ENCODE measurements at regions not wholly inside any gene's neighbourhood (a gene's known extent, or its start where the extent isn't known, plus 50 kb on each side); places are given as distances from the start of the nearest gene placed in this dataset.

DNA sequence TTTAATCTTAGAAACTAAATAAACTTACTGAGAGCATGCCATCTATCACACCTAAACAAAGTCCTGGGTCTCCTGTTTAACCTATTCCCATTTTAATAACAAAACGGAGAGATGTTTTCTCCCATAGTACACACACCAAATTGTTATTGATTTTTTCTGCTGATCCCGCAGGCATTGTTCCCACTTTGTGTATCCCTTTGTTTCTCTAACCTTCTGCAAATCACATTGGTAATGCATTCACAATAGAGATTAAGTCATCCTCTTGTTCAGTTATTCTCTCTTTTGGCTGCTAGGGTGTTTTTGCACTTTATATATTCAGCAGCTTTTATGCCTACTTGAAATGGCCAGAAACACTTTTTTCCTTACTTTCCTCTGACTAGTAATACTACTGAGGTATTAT lies 1071.9 kb upstream of the CDH2 start:
- Histone ChIP-seq H3K27me3 (no peaks in the 10 kb centered on the region), H3K36me3 (no peaks in the 10 kb centered on the region), H3K9ac (no peak overlapping the region), H3K4me3 (no peak overlapping the region), H3K4me1 (no peaks in the 10 kb centered on the region), H4K20me1 (no peaks in the 10 kb centered on the region), H3K4me2 (no peak overlapping the region), H3K9me3 (replicated peaks in 1 of 11) (no peaks in the 10 kb centered on the region), H3K27ac (no peak overlapping the region)
- no peak for TF ChIP-seq Cebpa-rat (IDR thresholded peaks at IDR 0.05)

DNA sequence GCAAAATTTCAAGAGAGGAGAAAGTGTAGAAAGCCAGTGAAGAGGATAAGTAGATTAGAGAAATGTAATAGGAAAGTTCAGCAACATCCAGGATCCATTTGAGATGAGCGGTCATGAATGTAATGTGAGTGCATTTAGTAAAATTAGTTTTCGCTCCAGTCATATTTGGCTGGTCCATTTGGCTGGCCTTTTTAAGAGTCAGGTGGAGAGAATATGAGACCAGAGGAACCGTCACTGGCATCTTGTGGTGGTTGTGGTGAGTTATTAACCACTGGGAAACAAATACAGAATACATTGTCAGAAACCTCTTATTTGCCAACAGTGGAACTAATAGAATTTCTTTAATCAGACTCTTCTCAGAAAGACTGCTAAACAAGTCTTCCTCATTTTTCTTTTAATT lies 1064.3 kb upstream of the CDH2 start:
- no peaks in the 10 kb centered on the region for H3K4me1 ChIP-seq
- H3K9me3 ChIP-seq (replicated peaks in 1 of 11): no peaks in the 10 kb centered on the region
- no peaks in the 10 kb centered on the region for H3K36me3 ChIP-seq
- no peak overlapping the region for H3K27ac ChIP-seq
- H3K27me3 ChIP-seq: no peaks in the 10 kb centered on the region
- no peak for TF ChIP-seq Cebpa-rat (IDR thresholded peaks at IDR 0.05)
- H3K4me2 ChIP-seq: no peak overlapping the region
- H3K4me3 ChIP-seq: no peak overlapping the region
- H4K20me1 ChIP-seq: no peaks in the 10 kb centered on the region
- H3K9ac ChIP-seq: no peak overlapping the region

DNA sequence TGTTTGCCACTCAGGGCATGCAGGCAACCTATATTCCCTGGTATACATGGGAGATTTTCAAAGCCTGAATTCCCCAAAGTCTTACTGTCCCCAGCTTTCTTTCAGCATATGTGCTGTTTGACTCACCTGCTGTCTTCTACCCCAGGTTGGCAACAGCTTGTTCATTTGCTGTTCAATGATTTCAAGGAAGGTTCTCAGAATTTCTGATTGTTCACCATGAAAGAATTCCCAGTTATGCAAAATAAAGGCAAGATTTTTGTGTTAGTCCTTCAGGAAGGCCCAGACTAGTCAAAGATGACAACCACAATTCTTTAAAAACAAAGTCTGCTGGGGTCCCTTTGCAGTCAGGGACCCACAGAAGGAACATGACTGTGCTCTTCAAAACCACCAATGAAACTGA lies 1057.8 kb upstream of the CDH2 start:
- Histone ChIP-seq H3K4me3 (no peak overlapping the region), H3K27ac (no peak overlapping the region), H3K9me3 (replicated peaks in 1 of 11) (peaks cover 0 to 9% (median 0%) of the 10 kb centered on the region in 11 experiments; a peak in 1 of 22 replicates), H4K20me1 (no peaks in the 10 kb centered on the region), H3K36me3 (no peaks in the 10 kb centered on the region), H3K4me2 (no peak overlapping the region), H3K4me1 (no peaks in the 10 kb centered on the region), H3K9ac (no peak overlapping the region), H3K27me3 (no peaks in the 10 kb centered on the region)
- no peak for TF ChIP-seq Cebpa-rat (IDR thresholded peaks at IDR 0.05)

DNA sequence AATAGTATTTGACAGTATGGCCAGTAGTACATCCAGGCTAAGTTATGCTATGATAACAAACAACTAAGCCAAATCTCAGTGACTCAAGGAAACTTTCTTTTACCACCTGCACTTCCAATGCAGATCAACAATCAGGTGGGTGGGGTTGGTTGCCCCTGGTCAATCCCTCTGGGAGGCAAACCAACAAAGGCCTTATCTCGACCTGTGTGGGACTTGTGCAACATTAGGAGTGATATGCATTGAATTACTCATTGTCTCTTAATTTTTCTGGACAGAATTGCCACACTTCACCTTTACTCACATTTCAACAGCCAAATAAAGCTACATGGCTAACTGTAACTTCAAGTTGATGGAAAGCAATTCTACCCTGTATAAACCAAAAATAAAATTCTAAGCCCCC lies 1049.3 kb upstream of the CDH2 start:
- no peak overlapping the region for H3K9ac ChIP-seq
- no peak overlapping the region for H3K4me3 ChIP-seq
- H3K9me3 ChIP-seq (replicated peaks in 1 of 11): no peaks in the 10 kb centered on the region
- no peaks in the 10 kb centered on the region for H3K4me1 ChIP-seq
- no peaks in the 10 kb centered on the region for H3K27me3 ChIP-seq
- no peaks in the 10 kb centered on the region for H4K20me1 ChIP-seq
- H3K36me3 ChIP-seq: no peaks in the 10 kb centered on the region
- no peak overlapping the region for H3K27ac ChIP-seq
- no peak overlapping the region for H3K4me2 ChIP-seq
- no peak for TF ChIP-seq Cebpa-rat (IDR thresholded peaks at IDR 0.05)

DNA sequence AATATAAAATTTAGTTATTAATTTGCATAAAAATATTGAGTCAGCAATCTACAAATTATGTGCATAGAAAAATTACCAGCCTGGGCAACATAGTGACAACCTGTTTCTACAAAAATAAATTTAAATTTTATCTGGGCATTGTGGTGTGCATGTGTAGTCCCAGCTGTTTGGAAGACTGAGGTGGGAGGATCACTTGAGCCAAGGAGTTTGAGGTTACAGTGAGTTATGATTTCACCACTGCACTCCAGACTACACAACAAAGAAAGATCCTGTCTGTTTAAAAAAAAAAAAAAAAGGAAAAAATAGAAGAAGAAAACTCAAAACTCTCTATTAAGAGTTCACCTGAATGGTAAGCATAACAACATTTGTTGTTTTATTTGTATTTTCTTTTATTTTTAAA lies 1048.4 kb upstream of the CDH2 start:
- H3K36me3 ChIP-seq: no peaks in the 10 kb centered on the region
- no peak for TF ChIP-seq Cebpa-rat (IDR thresholded peaks at IDR 0.05)

DNA sequence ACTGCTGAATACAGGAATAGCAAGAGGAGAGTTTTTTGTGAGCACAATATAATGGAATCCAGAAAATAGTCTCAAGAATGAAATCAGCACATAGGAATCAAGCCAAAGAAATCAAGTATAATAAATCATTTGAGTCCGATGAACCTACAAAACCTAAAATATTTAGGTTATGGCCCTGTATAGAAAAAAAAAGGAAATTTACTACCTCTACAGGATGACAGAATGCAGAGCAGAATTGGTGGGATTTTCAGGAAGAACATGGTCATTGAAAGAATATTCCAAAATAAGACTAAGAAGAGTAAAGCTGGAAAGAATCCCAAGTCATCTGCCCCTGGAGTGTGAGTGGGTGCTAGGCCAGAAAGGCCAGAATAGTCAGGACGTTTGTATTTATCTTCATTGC lies 1041.2 kb upstream of the CDH2 start:
- Histone ChIP-seq H3K9ac (no peak overlapping the region), H3K36me3 (no peaks in the 10 kb centered on the region), H3K4me1 (no peaks in the 10 kb centered on the region), H3K27me3 (no peaks in the 10 kb centered on the region), H3K27ac (no peak overlapping the region), H3K4me2 (no peak overlapping the region), H3K4me3 (no peak overlapping the region), H3K9me3 (replicated peaks in 1 of 11) (no peaks in the 10 kb centered on the region), H4K20me1 (no peaks in the 10 kb centered on the region)
- TF ChIP-seq Cebpa-rat (IDR thresholded peaks at IDR 0.05): no peak

More for the DNA sequence above, 1048.4 kb upstream of the CDH2 start:
- no peaks in the 10 kb centered on the region for H3K4me1 ChIP-seq
- no peaks in the 10 kb centered on the region for H3K9me3 ChIP-seq (replicated peaks in 1 of 11)
- no peaks in the 10 kb centered on the region for H3K27me3 ChIP-seq
- no peak overlapping the region for H3K9ac ChIP-seq
- H3K4me3 ChIP-seq: no peak overlapping the region
- H3K27ac ChIP-seq: no peak overlapping the region
- H3K4me2 ChIP-seq: no peak overlapping the region
- no peaks in the 10 kb centered on the region for H4K20me1 ChIP-seq

DNA sequence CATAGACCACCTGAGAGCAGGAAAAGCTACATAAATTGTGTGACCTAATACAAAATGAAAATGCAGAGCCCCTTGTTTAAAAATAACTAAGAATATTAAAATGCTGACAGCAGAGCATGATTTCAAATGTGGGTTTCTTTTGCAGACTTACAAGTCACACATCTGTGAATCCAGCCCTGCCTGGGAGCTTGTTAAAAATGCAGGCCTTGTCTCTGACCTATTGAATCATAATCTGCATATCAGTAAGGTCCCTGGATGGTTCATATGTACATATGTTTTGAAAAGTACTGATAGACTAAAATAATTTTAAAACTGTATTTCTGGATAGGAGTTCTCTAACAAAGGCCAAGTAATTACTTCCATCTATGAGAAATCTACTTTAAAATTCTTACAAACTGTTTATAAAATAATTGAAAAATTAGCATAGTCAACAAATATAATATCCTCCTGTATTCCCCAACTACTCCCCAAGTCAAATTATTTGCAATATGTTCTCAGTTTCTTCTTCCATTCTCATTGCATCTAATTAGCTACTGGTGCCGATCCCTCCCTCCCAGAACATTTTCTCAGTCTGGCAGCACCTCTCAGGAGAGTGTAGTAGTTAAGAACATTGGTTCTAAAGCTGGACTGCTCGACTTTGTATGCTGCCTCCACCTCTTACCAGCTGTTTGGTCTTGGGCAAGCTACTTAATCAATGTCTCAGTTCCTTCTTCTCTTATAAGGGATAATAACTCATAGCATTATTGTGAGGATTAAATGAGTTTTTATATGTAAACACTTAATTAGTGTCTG lies 1040.4 kb upstream of the CDH2 start:
- Histone ChIP-seq H3K9me3 (replicated peaks in 1 of 11) (no peaks in the 10 kb centered on the region), H3K4me2 (no peak overlapping the region), H3K36me3 (no peaks in the 10 kb centered on the region), H3K4me3 (no peak overlapping the region), H3K27ac (no peak overlapping the region), H3K9ac (no peak overlapping the region), H4K20me1 (no peaks in the 10 kb centered on the region), H3K27me3 (no peaks in the 10 kb centered on the region), H3K4me1 (no peaks in the 10 kb centered on the region)
- no peak for TF ChIP-seq Cebpa-rat (IDR thresholded peaks at IDR 0.05)

DNA sequence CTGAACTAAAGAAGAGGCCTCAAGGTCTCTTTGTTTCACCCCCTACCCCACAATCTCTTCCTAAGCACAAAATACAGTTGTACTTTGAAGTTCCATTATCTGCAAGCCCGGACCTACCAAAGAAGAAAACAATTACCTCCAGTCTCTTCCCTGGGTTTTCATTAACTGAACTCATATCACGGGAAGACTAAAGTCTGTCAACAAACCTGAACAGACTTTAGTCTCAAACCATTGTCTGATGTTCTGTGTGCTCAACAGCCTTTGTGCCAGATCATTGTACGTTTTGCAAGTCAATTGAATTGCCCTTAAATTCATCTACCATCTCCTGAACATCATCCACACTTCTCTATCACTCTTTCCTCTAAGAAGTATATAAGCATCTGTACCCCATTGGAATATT lies 1021.9 kb upstream of the CDH2 start:
- H3K4me2 ChIP-seq: no peak overlapping the region
- H3K27ac ChIP-seq: no peak overlapping the region
- no peaks in the 10 kb centered on the region for H3K36me3 ChIP-seq
- H3K4me1 ChIP-seq: no peaks in the 10 kb centered on the region
- H3K4me3 ChIP-seq: no peak overlapping the region
- H3K9ac ChIP-seq: no peak overlapping the region
- no peaks in the 10 kb centered on the region for H4K20me1 ChIP-seq
- no peak for TF ChIP-seq Cebpa-rat (IDR thresholded peaks at IDR 0.05)
- H3K9me3 ChIP-seq (replicated peaks in 1 of 11): no peaks in the 10 kb centered on the region
- H3K27me3 ChIP-seq: no peaks in the 10 kb centered on the region

DNA sequence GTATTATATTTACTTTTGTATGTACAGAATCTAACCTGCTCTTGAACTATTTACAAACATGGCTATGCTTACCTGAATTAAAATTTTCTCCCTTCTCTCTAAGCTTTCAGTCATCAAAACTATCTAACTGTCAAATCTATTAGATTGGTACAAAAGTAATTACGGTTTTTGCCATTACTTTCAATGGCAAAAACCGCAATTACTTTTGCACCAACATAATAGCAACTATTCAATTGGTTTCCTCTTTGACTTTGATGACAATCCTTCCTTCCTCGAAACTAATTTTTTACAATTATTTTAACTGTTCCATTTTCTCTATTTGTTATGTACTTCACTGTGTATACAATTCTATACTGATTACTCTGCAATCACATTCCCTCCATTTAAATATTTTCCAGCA lies 1019.4 kb upstream of the CDH2 start:
- no peak overlapping the region for H3K4me2 ChIP-seq
- TF ChIP-seq Cebpa-rat (IDR thresholded peaks at IDR 0.05): no peak

DNA sequence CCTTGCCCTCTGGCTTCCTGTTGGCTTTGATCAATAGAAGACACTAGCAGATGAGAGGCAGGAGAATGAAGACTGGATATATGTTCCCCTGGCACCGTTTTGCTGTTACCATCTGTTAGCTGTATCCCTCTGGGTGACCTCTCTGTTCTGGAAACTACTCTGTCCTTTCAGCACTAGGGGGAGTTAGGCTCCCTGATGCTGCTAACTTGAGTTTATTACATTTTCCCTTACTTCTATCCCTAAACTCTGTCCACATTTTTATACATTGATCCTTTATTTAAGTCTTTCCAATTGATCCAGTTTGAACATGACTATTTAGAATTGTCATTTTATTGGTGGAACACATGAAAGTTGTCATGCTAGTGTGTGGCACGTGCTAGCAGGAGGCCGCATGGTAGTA lies 1014.3 kb upstream of the CDH2 start:
- no peaks in the 10 kb centered on the region for H3K27me3 ChIP-seq
- H4K20me1 ChIP-seq: no peaks in the 10 kb centered on the region
- H3K9me3 ChIP-seq (replicated peaks in 1 of 11): no peaks in the 10 kb centered on the region
- no peak for TF ChIP-seq Cebpa-rat (IDR thresholded peaks at IDR 0.05)
- H3K4me1 ChIP-seq: no peaks in the 10 kb centered on the region
- H3K4me3 ChIP-seq: no peak overlapping the region
- H3K9ac ChIP-seq: no peak overlapping the region
- H3K4me2 ChIP-seq: no peak overlapping the region
- no peaks in the 10 kb centered on the region for H3K36me3 ChIP-seq
- no peak overlapping the region for H3K27ac ChIP-seq

More for the DNA sequence above, 1019.4 kb upstream of the CDH2 start:
- Histone ChIP-seq H4K20me1 (no peaks in the 10 kb centered on the region), H3K27me3 (no peaks in the 10 kb centered on the region), H3K4me1 (no peaks in the 10 kb centered on the region), H3K36me3 (no peaks in the 10 kb centered on the region), H3K9me3 (replicated peaks in 1 of 11) (no peaks in the 10 kb centered on the region), H3K4me3 (no peak overlapping the region), H3K9ac (no peak overlapping the region), H3K27ac (no peak overlapping the region)

All from BLaER1 treated with 17β-estradiol and CSF1 and Interleukin-3, amounts not matched to agents 10 nM and 100 nM (cell line).